ENCODE measurements at regions not wholly inside any gene's neighbourhood (a gene's known extent, or its start where the extent isn't known, plus 50 kb on each side); places are given as distances from the start of the nearest gene placed in this dataset.

DNA sequence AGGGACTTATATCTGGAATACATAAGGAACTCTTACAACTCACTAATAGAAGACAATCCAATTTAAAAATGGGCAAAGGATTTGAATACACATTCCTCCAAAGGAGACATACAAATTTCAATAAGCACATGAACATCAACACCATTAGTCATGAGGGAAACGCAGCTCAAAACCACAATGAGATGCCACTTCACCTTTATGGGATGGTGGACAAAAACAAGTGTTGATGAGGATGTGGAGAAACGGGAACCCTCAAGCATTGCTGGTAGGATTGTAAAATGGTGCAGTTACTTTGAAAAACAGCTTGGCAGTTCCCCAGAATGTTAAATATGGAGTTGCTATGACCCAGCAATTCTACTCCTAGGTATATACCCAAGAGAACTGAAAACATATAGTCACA lies 72.7 kb upstream of the IER5L start:
- Histone ChIP-seq H3K79me2 (ENCODE audit: control insufficient read depth, insufficient read depth, low read length) (no peaks in the 10 kb centered on the region), H3K36me3 (ENCODE audit: control insufficient read depth, insufficient read depth, low read length) (no peaks in the 10 kb centered on the region), H3K27ac (ENCODE audit: insufficient read depth, low read length) (no peak overlapping the region), H3K9me3 (ENCODE audit: control insufficient read depth, insufficient read depth, low read depth, low read length) (no peaks in the 10 kb centered on the region), H2AFZ (ENCODE audit: low read length) (no peak overlapping the region), H3K4me1 (ENCODE audit: control insufficient read depth, extremely low read depth, insufficient read depth, low read length) (no peaks in the 10 kb centered on the region), H3K4me3 (replicated peaks in 1 of 4; ENCODE audit: control extremely low read depth in 1 of 4, insufficient read depth in 1 of 4, low read depth in 3 of 4, low read length in 4 of 4) (no peak overlapping the region), H3K4me2 (ENCODE audit: extremely low read depth, insufficient read depth, low read length) (no peak overlapping the region), H3K27me3 (ENCODE audit: control insufficient read depth, insufficient read depth, low read length) (peaks cover 11% of the 10 kb centered on the region), H4K20me1 (ENCODE audit: control insufficient read depth, extremely low read depth, insufficient read depth, low read length) (no peaks in the 10 kb centered on the region), H3K9ac (ENCODE audit: insufficient read depth, low read length) (no peak overlapping the region)
- TF ChIP-seq, protein P1, sequence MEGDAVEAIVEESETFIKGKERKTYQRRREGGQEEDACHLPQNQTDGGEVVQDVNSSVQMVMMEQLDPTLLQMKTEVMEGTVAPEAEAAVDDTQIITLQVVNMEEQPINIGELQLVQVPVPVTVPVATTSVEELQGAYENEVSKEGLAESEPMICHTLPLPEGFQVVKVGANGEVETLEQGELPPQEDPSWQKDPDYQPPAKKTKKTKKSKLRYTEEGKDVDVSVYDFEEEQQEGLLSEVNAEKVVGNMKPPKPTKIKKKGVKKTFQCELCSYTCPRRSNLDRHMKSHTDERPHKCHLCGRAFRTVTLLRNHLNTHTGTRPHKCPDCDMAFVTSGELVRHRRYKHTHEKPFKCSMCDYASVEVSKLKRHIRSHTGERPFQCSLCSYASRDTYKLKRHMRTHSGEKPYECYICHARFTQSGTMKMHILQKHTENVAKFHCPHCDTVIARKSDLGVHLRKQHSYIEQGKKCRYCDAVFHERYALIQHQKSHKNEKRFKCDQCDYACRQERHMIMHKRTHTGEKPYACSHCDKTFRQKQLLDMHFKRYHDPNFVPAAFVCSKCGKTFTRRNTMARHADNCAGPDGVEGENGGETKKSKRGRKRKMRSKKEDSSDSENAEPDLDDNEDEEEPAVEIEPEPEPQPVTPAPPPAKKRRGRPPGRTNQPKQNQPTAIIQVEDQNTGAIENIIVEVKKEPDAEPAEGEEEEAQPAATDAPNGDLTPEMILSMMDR (conservative IDR thresholded peaks at IDR 0.05 in 1 of 2, IDR thresholded peaks at IDR 0.05 in 1 of 2; ENCODE audit: low read depth in 1 of 2, low read length in 2 of 2): no peak
- TF ChIP-seq EZH2 (IDR thresholded peaks at IDR 0.05; ENCODE audit: low read length, missing control alignments): no peak
- peak in 1 of 2 donors; percentile 69 for DNase-seq (ENCODE audit: low read depth in 2 of 2)

- DNase-seq (ENCODE audit: low read depth in 2 of 2): no peak
- Histone ChIP-seq H3K9me3 (ENCODE audit: control insufficient read depth, insufficient read depth, low read depth, low read length) (no peaks in the 10 kb centered on the region), H3K27me3 (ENCODE audit: control insufficient read depth, insufficient read depth, low read length) (peaks cover 7% of the 10 kb centered on the region), H3K27ac (ENCODE audit: insufficient read depth, low read length) (no peak overlapping the region), H3K4me3 (replicated peaks in 1 of 4; ENCODE audit: control extremely low read depth in 1 of 4, insufficient read depth in 1 of 4, low read depth in 3 of 4, low read length in 4 of 4) (no peak overlapping the region), H3K36me3 (ENCODE audit: control insufficient read depth, insufficient read depth, low read length) (no peaks in the 10 kb centered on the region), H3K4me1 (ENCODE audit: control insufficient read depth, extremely low read depth, insufficient read depth, low read length) (no peaks in the 10 kb centered on the region), H3K4me2 (ENCODE audit: extremely low read depth, insufficient read depth, low read length) (no peak overlapping the region), H4K20me1 (ENCODE audit: control insufficient read depth, extremely low read depth, insufficient read depth, low read length) (no peaks in the 10 kb centered on the region), H3K79me2 (ENCODE audit: control insufficient read depth, insufficient read depth, low read length) (no peaks in the 10 kb centered on the region), H2AFZ (ENCODE audit: low read length) (no peak overlapping the region), H3K9ac (ENCODE audit: insufficient read depth, low read length) (no peak overlapping the region)
- no peak for TF ChIP-seq EZH2 (IDR thresholded peaks at IDR 0.05; ENCODE audit: low read length, missing control alignments)
- TF ChIP-seq, protein P1 (conservative IDR thresholded peaks at IDR 0.05 in 1 of 2, IDR thresholded peaks at IDR 0.05 in 1 of 2; ENCODE audit: low read depth in 1 of 2, low read length in 2 of 2): no peak
These were observed 69.5 kb upstream of the IER5L start for GRCh38 chr9:129247285-129248153.

GRCh38 chr9:129245276-129245675 lies 67.2 kb upstream of the IER5L start:
- DNase-seq (ENCODE audit: low read depth in 2 of 2): peak in 1 of 2 donors; percentile 56
- Histone ChIP-seq H3K9ac (ENCODE audit: insufficient read depth, low read length) (no peak overlapping the region), H3K27me3 (ENCODE audit: control insufficient read depth, insufficient read depth, low read length) (peaks cover 7% of the 10 kb centered on the region), H3K36me3 (ENCODE audit: control insufficient read depth, insufficient read depth, low read length) (no peaks in the 10 kb centered on the region), H4K20me1 (ENCODE audit: control insufficient read depth, extremely low read depth, insufficient read depth, low read length) (no peaks in the 10 kb centered on the region), H2AFZ (ENCODE audit: low read length) (no peak overlapping the region), H3K79me2 (ENCODE audit: control insufficient read depth, insufficient read depth, low read length) (no peaks in the 10 kb centered on the region), H3K9me3 (ENCODE audit: control insufficient read depth, insufficient read depth, low read depth, low read length) (no peaks in the 10 kb centered on the region), H3K27ac (ENCODE audit: insufficient read depth, low read length) (no peak overlapping the region), H3K4me2 (ENCODE audit: extremely low read depth, insufficient read depth, low read length) (no peak overlapping the region), H3K4me3 (replicated peaks in 1 of 4; ENCODE audit: control extremely low read depth in 1 of 4, insufficient read depth in 1 of 4, low read depth in 3 of 4, low read length in 4 of 4) (no peak overlapping the region), H3K4me1 (ENCODE audit: control insufficient read depth, extremely low read depth, insufficient read depth, low read length) (no peaks in the 10 kb centered on the region)
- TF ChIP-seq EZH2 (IDR thresholded peaks at IDR 0.05; ENCODE audit: low read length, missing control alignments): no peak
- TF ChIP-seq, protein P1 (conservative IDR thresholded peaks at IDR 0.05 in 1 of 2, IDR thresholded peaks at IDR 0.05 in 1 of 2; ENCODE audit: low read depth in 1 of 2, low read length in 2 of 2): no peak

Measured in fibroblast of lung (primary cell).